Upper lobe of left lung (tissue), 4 donors: ENCODE measurements at regions not wholly inside any gene's neighbourhood (a gene's known extent, or its start where the extent isn't known, plus 50 kb on each side); places are given as distances from the start of the nearest gene placed in this dataset.

Source experiments
- POLR2A ChIP-seq, 4 donors: fragments of 450-650 bp; IDR thresholded peaks; one replicate each; pipeline ENCODE4 v1.5.1; 2016 to 2017; ENCODE audit warnings: antibody characterized with exemption in 4 of 4, mild to moderate bottlenecking in 2 of 4
- TF ChIP-seq, protein P1 (sequence below), 6 experiments: fragments of 450-650 bp in 4 of 6; fragments of 200-600 bp in 2 of 6; sonication (generic) in 2 of 6; IDR thresholded peaks; one replicate each; pipeline ENCODE4 v1.5.1; 2016 to 2019; ENCODE audit warnings: antibody characterized with exemption in 6 of 6

DNA sequence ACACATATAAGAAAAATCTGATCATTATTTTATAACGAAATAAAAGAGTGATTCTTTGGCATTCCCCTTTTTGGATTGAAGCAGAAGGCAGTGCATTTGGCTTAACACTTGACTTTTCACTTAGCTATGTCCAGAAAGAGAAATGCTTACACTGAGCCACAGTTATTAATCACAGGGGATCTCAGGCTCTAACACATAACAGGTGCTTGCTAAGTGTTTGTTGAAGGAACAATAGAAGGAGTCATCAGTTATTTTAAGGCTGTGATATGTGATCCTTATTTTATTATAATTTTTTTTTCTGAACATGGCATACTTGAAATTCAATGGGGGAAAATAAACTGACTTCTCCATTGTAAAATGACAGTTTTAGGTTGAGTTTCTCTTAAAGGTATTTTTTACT, 209.5 kb downstream of the UBE2E3 start:
- TF ChIP-seq, protein P1, sequence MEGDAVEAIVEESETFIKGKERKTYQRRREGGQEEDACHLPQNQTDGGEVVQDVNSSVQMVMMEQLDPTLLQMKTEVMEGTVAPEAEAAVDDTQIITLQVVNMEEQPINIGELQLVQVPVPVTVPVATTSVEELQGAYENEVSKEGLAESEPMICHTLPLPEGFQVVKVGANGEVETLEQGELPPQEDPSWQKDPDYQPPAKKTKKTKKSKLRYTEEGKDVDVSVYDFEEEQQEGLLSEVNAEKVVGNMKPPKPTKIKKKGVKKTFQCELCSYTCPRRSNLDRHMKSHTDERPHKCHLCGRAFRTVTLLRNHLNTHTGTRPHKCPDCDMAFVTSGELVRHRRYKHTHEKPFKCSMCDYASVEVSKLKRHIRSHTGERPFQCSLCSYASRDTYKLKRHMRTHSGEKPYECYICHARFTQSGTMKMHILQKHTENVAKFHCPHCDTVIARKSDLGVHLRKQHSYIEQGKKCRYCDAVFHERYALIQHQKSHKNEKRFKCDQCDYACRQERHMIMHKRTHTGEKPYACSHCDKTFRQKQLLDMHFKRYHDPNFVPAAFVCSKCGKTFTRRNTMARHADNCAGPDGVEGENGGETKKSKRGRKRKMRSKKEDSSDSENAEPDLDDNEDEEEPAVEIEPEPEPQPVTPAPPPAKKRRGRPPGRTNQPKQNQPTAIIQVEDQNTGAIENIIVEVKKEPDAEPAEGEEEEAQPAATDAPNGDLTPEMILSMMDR (IDR thresholded peaks at IDR 0.05), result no peak
- TF ChIP-seq POLR2A (IDR thresholded peaks at IDR 0.05), result no peak
